Activated T-helper 2 cell treated with anti-CD3 and anti-CD28 coated beads, Interferon-gamma antibody, Interleukin-2, Interleukin-4, amounts not matched to agents 10 μg/mL and 5 μg/mL and 100 μg/mL, durations not matched to agents 14 hours and 24 hours and 36 hours (primary cell): ENCODE measurements at regions not wholly inside any gene's neighbourhood (a gene's known extent, or its start where the extent isn't known, plus 50 kb on each side); places are given as distances from the start of the nearest gene placed in this dataset.
"Not testable (repeated sequence)": the region's sequence is repeated elsewhere in the genome, so short reads cannot be mapped to it uniquely, and the experiment has no call there.

ENCODE experiments used
- DNase-seq: peaks from one replicate; pipeline ENCODE4 v3.0.0; 2021; ENCODE audit warnings: low spot score
- H3K27ac Mint-ChIP-seq: one replicate; pipeline ENCODE4 v1.8.0; 2021; ENCODE audit warnings: mixed read lengths
- H3K27me3 Mint-ChIP-seq: one replicate; pipeline ENCODE4 v1.8.0; 2021; ENCODE audit warnings: low read depth, mixed read lengths
- H3K36me3 Mint-ChIP-seq: one replicate; pipeline ENCODE4 v1.8.0; 2021; ENCODE audit warnings: low read depth, mixed read lengths
- H3K4me1 Mint-ChIP-seq: one replicate; pipeline ENCODE4 v1.8.0; 2021; ENCODE audit warnings: low read depth, mixed read lengths
- H3K4me3 Mint-ChIP-seq: one replicate; pipeline ENCODE4 v1.8.0; 2021; ENCODE audit warnings: low read depth, mild to moderate bottlenecking, moderate library complexity, mixed read lengths
- H3K9me3 Mint-ChIP-seq: one replicate; pipeline ENCODE4 v1.8.0; 2021; ENCODE audit warnings: mixed read lengths
- intact Hi-C: fragments of 100-400 bp; cut with micrococcal nuclease; formaldehyde crosslinking; loops from one replicate; pipeline ENCODE4 v1.15.1; 2023

- H3K4me3 Mint-ChIP-seq: no peak overlapping the region
- H3K9me3 Mint-ChIP-seq: peaks cover 22% of the 10 kb centered on the region
- no peaks in the 10 kb centered on the region for H3K36me3 Mint-ChIP-seq
- no peaks in the 10 kb centered on the region for H3K27me3 Mint-ChIP-seq
- no peaks in the 10 kb centered on the region for H3K4me1 Mint-ChIP-seq
- intact Hi-C loops: no loop called here
- H3K27ac Mint-ChIP-seq: no peak overlapping the region
- no peak for DNase-seq
These were observed 1108.5 kb upstream of the EPHA6 start for GRCh38 chr3:95705786-95706418.

GRCh38 chr3:95707268-95707667, 1107.1 kb upstream of the EPHA6 start:
- Mint-ChIP-seq H3K9me3 (peaks cover 18% of the 10 kb centered on the region), H3K36me3 (no peaks in the 10 kb centered on the region), H3K4me3 (no peak overlapping the region), H3K27me3 (no peaks in the 10 kb centered on the region), H3K4me1 (no peaks in the 10 kb centered on the region), H3K27ac (no peak overlapping the region)
- DNase-seq: no peak
- intact Hi-C loops: no loop called here

GRCh38 chr3:95710684-95711083, 1103.7 kb upstream of the EPHA6 start:
- Mint-ChIP-seq H3K27ac (no peak overlapping the region), H3K36me3 (no peaks in the 10 kb centered on the region), H3K4me3 (no peak overlapping the region), H3K4me1 (no peaks in the 10 kb centered on the region), H3K27me3 (no peaks in the 10 kb centered on the region), H3K9me3 (no peaks in the 10 kb centered on the region)
- intact Hi-C loops: no loop called here
- no peak for DNase-seq

GRCh38 chr3:95711789-95712188, 1102.6 kb upstream of the EPHA6 start:
- intact Hi-C loops: no loop called here
- Mint-ChIP-seq H3K4me1 (no peaks in the 10 kb centered on the region), H3K27me3 (no peaks in the 10 kb centered on the region), H3K36me3 (no peaks in the 10 kb centered on the region), H3K9me3 (no peaks in the 10 kb centered on the region), H3K4me3 (no peak overlapping the region), H3K27ac (no peak overlapping the region)
- no peak for DNase-seq

GRCh38 chr3:95715128-95715527, 1099.3 kb upstream of the EPHA6 start:
- H3K4me3 Mint-ChIP-seq: no peak overlapping the region

GRCh38 chr3:95717048-95717447, 1097.3 kb upstream of the EPHA6 start:
- no peak overlapping the region for H3K27ac Mint-ChIP-seq
- H3K4me1 Mint-ChIP-seq: no peaks in the 10 kb centered on the region
- no peak overlapping the region for H3K4me3 Mint-ChIP-seq
- intact Hi-C loops: no loop called here
- no peak for DNase-seq
- no peaks in the 10 kb centered on the region for H3K36me3 Mint-ChIP-seq
- no peaks in the 10 kb centered on the region for H3K27me3 Mint-ChIP-seq
- no peaks in the 10 kb centered on the region for H3K9me3 Mint-ChIP-seq

More at GRCh38 chr3:95715128-95715527, 1099.3 kb upstream of the EPHA6 start:
- intact Hi-C loops: no loop called here
- no peaks in the 10 kb centered on the region for H3K27me3 Mint-ChIP-seq
- no peaks in the 10 kb centered on the region for H3K36me3 Mint-ChIP-seq
- no peaks in the 10 kb centered on the region for H3K4me1 Mint-ChIP-seq
- no peak overlapping the region for H3K27ac Mint-ChIP-seq
- no peak for DNase-seq
- no peaks in the 10 kb centered on the region for H3K9me3 Mint-ChIP-seq

- Mint-ChIP-seq H3K36me3 (no peaks in the 10 kb centered on the region), H3K4me1 (no peaks in the 10 kb centered on the region), H3K4me3 (no peak overlapping the region), H3K27ac (no peak overlapping the region), H3K9me3 (no peaks in the 10 kb centered on the region), H3K27me3 (no peaks in the 10 kb centered on the region)
- intact Hi-C loops: no loop called here
- DNase-seq: no peak
These were observed 1096.2 kb upstream of the EPHA6 start for GRCh38 chr3:95718168-95718567.

- no peak overlapping the region for H3K27ac Mint-ChIP-seq
- intact Hi-C loops: no loop called here
- H3K4me3 Mint-ChIP-seq: no peak overlapping the region
- DNase-seq: no peak
- no peaks in the 10 kb centered on the region for H3K4me1 Mint-ChIP-seq
- no peaks in the 10 kb centered on the region for H3K36me3 Mint-ChIP-seq
- H3K27me3 Mint-ChIP-seq: no peaks in the 10 kb centered on the region
- no peaks in the 10 kb centered on the region for H3K9me3 Mint-ChIP-seq
These were observed 1094.9 kb upstream of the EPHA6 start for GRCh38 chr3:95719481-95719880.

GRCh38 chr3:95721938-95722337, 1092.5 kb upstream of the EPHA6 start:
- Mint-ChIP-seq H3K27ac (no peak overlapping the region), H3K4me1 (no peaks in the 10 kb centered on the region), H3K4me3 (no peak overlapping the region), H3K27me3 (no peaks in the 10 kb centered on the region), H3K9me3 (no peaks in the 10 kb centered on the region), H3K36me3 (no peaks in the 10 kb centered on the region)
- intact Hi-C loops: no loop called here
- no peak for DNase-seq

- H3K27me3 Mint-ChIP-seq: no peaks in the 10 kb centered on the region
- H3K9me3 Mint-ChIP-seq: no peaks in the 10 kb centered on the region
- intact Hi-C loops: no loop called here
- no peaks in the 10 kb centered on the region for H3K4me1 Mint-ChIP-seq
- no peak overlapping the region for H3K27ac Mint-ChIP-seq
- no peak overlapping the region for H3K4me3 Mint-ChIP-seq
- no peaks in the 10 kb centered on the region for H3K36me3 Mint-ChIP-seq
- DNase-seq: no peak
These were observed 1088.6 kb upstream of the EPHA6 start for GRCh38 chr3:95725770-95726169.

- no peak overlapping the region for H3K4me3 Mint-ChIP-seq
- no peaks in the 10 kb centered on the region for H3K9me3 Mint-ChIP-seq
- no peaks in the 10 kb centered on the region for H3K4me1 Mint-ChIP-seq
- H3K36me3 Mint-ChIP-seq: no peaks in the 10 kb centered on the region
- H3K27me3 Mint-ChIP-seq: no peaks in the 10 kb centered on the region
- DNase-seq: no peak
- intact Hi-C loops: no loop called here
- no peak overlapping the region for H3K27ac Mint-ChIP-seq
These were observed 1082.6 kb upstream of the EPHA6 start for GRCh38 chr3:95731753-95732152.

- intact Hi-C loops: no loop called here
- no peak overlapping the region for H3K4me3 Mint-ChIP-seq
These were observed 1081.1 kb upstream of the EPHA6 start for GRCh38 chr3:95733336-95733735.

GRCh38 chr3:95738045-95738444, 1076.3 kb upstream of the EPHA6 start:
- intact Hi-C loops: no loop called here
- no peaks in the 10 kb centered on the region for H3K27me3 Mint-ChIP-seq
- peaks cover 11% of the 10 kb centered on the region for H3K9me3 Mint-ChIP-seq
- no peak overlapping the region for H3K27ac Mint-ChIP-seq
- no peaks in the 10 kb centered on the region for H3K36me3 Mint-ChIP-seq
- no peak for DNase-seq
- H3K4me3 Mint-ChIP-seq: no peak overlapping the region
- H3K4me1 Mint-ChIP-seq: no peaks in the 10 kb centered on the region

More at GRCh38 chr3:95733336-95733735, 1081.1 kb upstream of the EPHA6 start:
- H3K27ac Mint-ChIP-seq: no peak overlapping the region
- H3K36me3 Mint-ChIP-seq: no peaks in the 10 kb centered on the region
- H3K4me1 Mint-ChIP-seq: no peaks in the 10 kb centered on the region
- H3K9me3 Mint-ChIP-seq: no peaks in the 10 kb centered on the region
- no peaks in the 10 kb centered on the region for H3K27me3 Mint-ChIP-seq
- no peak for DNase-seq

GRCh38 chr3:95744896-95745295, 1069.5 kb upstream of the EPHA6 start:
- DNase-seq, H3K36me3 Mint-ChIP-seq, H3K4me1 Mint-ChIP-seq, H3K27ac Mint-ChIP-seq, H3K4me3 Mint-ChIP-seq, intact Hi-C loops, H3K27me3 Mint-ChIP-seq: not testable (repeated sequence)
- peaks cover 23% of the 10 kb centered on the region for H3K9me3 Mint-ChIP-seq
